H1 (cell line): ENCODE measurements at regions not wholly inside any gene's neighbourhood (a gene's known extent, or its start where the extent isn't known, plus 50 kb on each side); places are given as distances from the start of the nearest gene placed in this dataset.

Experiments used
- BACH1 ChIP-seq: IDR thresholded peaks from 2 replicates; pipeline ENCODE4 v1.6.1; 2012; ENCODE audit warnings: low read length, improper control_type of control experiment
- CEBPB ChIP-seq: IDR thresholded peaks from 2 replicates; pipeline ENCODE4 v1.6.1; 2012; ENCODE audit warnings: low read depth, low read length
- CREB1 ChIP-seq: IDR thresholded peaks from 2 replicates; pipeline ENCODE4 v1.6.1; 2012; ENCODE audit warnings: inconsistent platforms
- CTBP2 ChIP-seq: IDR thresholded peaks from 2 replicates; pipeline ENCODE4 v1.7.0; 2011; ENCODE audit warnings: borderline replicate concordance, mild to moderate bottlenecking, moderate library complexity, mixed read lengths, low read length; ENCODE audit not compliant: insufficient read depth, insufficient read length
- GABPA ChIP-seq: IDR thresholded peaks from 2 replicates; pipeline ENCODE4 v1.6.1; 2011; ENCODE audit warnings: mild to moderate bottlenecking, low read length, moderate library complexity, borderline replicate concordance; ENCODE audit not compliant: insufficient read depth
- HDAC2 ChIP-seq, 2 experiments: fragments of 300-600 bp in 1 of 2; sonication (generic) in 1 of 2; IDR thresholded peaks; 2 replicates each; pipeline ENCODE4 v1.6.1; 2011 to 2012; ENCODE audit warnings: low read depth in 2 of 2, low read length in 2 of 2, mild to moderate bottlenecking in 2 of 2, moderate library complexity in 2 of 2, borderline replicate concordance in 1 of 2, inconsistent platforms in 1 of 2
- NANOG ChIP-seq: IDR thresholded peaks from 2 replicates; pipeline ENCODE4 v1.6.1; 2011; ENCODE audit warnings: low read length, low read depth, mild to moderate bottlenecking, inconsistent platforms; ENCODE audit not compliant: insufficient read depth, poor library complexity, severe bottlenecking
- TAF1 ChIP-seq: IDR thresholded peaks from 2 replicates; pipeline ENCODE4 v1.6.1; 2011; ENCODE audit warnings: mild to moderate bottlenecking, low read depth, low read length
- TF ChIP-seq, protein P1 (sequence below), 3 experiments: IDR thresholded peaks; 1 replicate in 2 of 3; 2 replicates in 1 of 3; pipeline versions ENCODE4 v1.5.1 to v1.6.1; 2011; ENCODE audit warnings: low read length in 3 of 3, mild to moderate bottlenecking in 3 of 3, inconsistent platforms in 2 of 3, low read depth in 1 of 3, moderate library complexity in 1 of 3; ENCODE audit not compliant: insufficient read depth in 1 of 3; ENCODE audit errors: control extremely low read depth in 1 of 3
- TF ChIP-seq, protein P2 (sequence below): IDR thresholded peaks from 2 replicates; pipeline ENCODE4 v1.6.1; 2012; ENCODE audit warnings: inconsistent platforms

DNA sequence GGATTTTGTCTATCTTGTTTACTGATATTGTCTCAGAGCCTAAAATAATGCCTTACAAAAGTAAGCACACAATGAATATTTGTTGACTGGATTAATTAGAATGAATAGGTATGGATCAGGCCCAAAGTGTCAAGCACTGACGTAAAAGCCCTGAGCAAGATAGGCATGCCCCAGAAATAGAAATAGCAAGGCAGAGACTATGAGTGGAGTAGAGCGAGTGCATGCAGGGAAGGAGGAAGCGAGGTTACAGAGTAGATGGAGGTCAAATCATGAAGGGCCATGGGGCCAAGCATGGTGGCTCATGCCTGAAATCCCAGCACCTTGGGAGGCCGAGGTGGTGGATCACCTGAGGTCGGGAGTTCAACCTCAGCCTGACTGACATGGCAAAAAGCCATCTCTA, 51.6 kb upstream of the SFTPD start:
- TF ChIP-seq, protein P1, sequence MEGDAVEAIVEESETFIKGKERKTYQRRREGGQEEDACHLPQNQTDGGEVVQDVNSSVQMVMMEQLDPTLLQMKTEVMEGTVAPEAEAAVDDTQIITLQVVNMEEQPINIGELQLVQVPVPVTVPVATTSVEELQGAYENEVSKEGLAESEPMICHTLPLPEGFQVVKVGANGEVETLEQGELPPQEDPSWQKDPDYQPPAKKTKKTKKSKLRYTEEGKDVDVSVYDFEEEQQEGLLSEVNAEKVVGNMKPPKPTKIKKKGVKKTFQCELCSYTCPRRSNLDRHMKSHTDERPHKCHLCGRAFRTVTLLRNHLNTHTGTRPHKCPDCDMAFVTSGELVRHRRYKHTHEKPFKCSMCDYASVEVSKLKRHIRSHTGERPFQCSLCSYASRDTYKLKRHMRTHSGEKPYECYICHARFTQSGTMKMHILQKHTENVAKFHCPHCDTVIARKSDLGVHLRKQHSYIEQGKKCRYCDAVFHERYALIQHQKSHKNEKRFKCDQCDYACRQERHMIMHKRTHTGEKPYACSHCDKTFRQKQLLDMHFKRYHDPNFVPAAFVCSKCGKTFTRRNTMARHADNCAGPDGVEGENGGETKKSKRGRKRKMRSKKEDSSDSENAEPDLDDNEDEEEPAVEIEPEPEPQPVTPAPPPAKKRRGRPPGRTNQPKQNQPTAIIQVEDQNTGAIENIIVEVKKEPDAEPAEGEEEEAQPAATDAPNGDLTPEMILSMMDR (IDR thresholded peaks at IDR 0.05; ENCODE audit: control extremely low read depth in 1 of 3, insufficient read depth in 1 of 3, low read depth in 1 of 3, low read length in 3 of 3) = no peak
- TF ChIP-seq HDAC2 (IDR thresholded peaks at IDR 0.05; ENCODE audit: borderline replicate concordance in 1 of 2, low read depth in 2 of 2, low read length in 2 of 2) = no peak
- TF ChIP-seq CEBPB = no peak
- TF ChIP-seq TAF1 = no peak
- TF ChIP-seq CREB1 = no peak
- TF ChIP-seq, protein P2, sequence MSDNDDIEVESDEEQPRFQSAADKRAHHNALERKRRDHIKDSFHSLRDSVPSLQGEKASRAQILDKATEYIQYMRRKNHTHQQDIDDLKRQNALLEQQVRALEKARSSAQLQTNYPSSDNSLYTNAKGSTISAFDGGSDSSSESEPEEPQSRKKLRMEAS = no peak
- TF ChIP-seq CTBP2 = no peak
- TF ChIP-seq GABPA = no peak
- TF ChIP-seq NANOG = no peak
- TF ChIP-seq BACH1 = no peak
